ENCODE measurements at regions not wholly inside any gene's neighbourhood (a gene's known extent, or its start where the extent isn't known, plus 50 kb on each side); places are given as distances from the start of the nearest gene placed in this dataset.

- Histone ChIP-seq H3K9me3 (ENCODE audit: severe bottlenecking) (no peaks in the 10 kb centered on the region), H3K27ac (no peak overlapping the region), H3K4me3 (ENCODE audit: low read depth, low read length) (no peak overlapping the region), H3K36me3 (no peaks in the 10 kb centered on the region), H3K27me3 (ENCODE audit: insufficient read depth, low read depth, severe bottlenecking) (no peaks in the 10 kb centered on the region)
- no peak for DNase-seq
- TF ChIP-seq, protein P1, sequence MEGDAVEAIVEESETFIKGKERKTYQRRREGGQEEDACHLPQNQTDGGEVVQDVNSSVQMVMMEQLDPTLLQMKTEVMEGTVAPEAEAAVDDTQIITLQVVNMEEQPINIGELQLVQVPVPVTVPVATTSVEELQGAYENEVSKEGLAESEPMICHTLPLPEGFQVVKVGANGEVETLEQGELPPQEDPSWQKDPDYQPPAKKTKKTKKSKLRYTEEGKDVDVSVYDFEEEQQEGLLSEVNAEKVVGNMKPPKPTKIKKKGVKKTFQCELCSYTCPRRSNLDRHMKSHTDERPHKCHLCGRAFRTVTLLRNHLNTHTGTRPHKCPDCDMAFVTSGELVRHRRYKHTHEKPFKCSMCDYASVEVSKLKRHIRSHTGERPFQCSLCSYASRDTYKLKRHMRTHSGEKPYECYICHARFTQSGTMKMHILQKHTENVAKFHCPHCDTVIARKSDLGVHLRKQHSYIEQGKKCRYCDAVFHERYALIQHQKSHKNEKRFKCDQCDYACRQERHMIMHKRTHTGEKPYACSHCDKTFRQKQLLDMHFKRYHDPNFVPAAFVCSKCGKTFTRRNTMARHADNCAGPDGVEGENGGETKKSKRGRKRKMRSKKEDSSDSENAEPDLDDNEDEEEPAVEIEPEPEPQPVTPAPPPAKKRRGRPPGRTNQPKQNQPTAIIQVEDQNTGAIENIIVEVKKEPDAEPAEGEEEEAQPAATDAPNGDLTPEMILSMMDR (IDR thresholded peaks at IDR 0.05; ENCODE audit: low read depth, low read length): no peak
Measured at GRCh38 chr5:97955450-97955849, 772.4 kb upstream of the RIOK2 start.

GRCh38 chr5:97967292-97967691 lies 784.2 kb upstream of the RIOK2 start:
- TF ChIP-seq, protein P1 (IDR thresholded peaks at IDR 0.05; ENCODE audit: low read depth, low read length): no peak
- DNase-seq: no peak
- no peaks in the 10 kb centered on the region for H3K27me3 ChIP-seq (ENCODE audit: insufficient read depth, low read depth, severe bottlenecking)
- H3K27ac ChIP-seq: no peak overlapping the region
- no peaks in the 10 kb centered on the region for H3K9me3 ChIP-seq (ENCODE audit: severe bottlenecking)
- H3K4me3 ChIP-seq (ENCODE audit: low read depth, low read length): no peak overlapping the region
- no peaks in the 10 kb centered on the region for H3K36me3 ChIP-seq

- TF ChIP-seq, protein P1 (IDR thresholded peaks at IDR 0.05; ENCODE audit: low read depth, low read length): no peak
- no peak overlapping the region for H3K27ac ChIP-seq
- H3K9me3 ChIP-seq (ENCODE audit: severe bottlenecking): no peaks in the 10 kb centered on the region
- no peaks in the 10 kb centered on the region for H3K36me3 ChIP-seq
- H3K27me3 ChIP-seq (ENCODE audit: insufficient read depth, low read depth, severe bottlenecking): no peaks in the 10 kb centered on the region
- H3K4me3 ChIP-seq (ENCODE audit: low read depth, low read length): no peak overlapping the region
- DNase-seq: no peak
Measured at GRCh38 chr5:97968346-97968745, 785.3 kb upstream of the RIOK2 start.

- Histone ChIP-seq H3K27me3 (ENCODE audit: insufficient read depth, low read depth, severe bottlenecking) (no peaks in the 10 kb centered on the region), H3K36me3 (no peaks in the 10 kb centered on the region), H3K27ac (no peak overlapping the region), H3K9me3 (ENCODE audit: severe bottlenecking) (no peaks in the 10 kb centered on the region), H3K4me3 (ENCODE audit: low read depth, low read length) (no peak overlapping the region)
- TF ChIP-seq, protein P1 (IDR thresholded peaks at IDR 0.05; ENCODE audit: low read depth, low read length): no peak
- DNase-seq: no peak
Measured at GRCh38 chr5:97979740-97980139, 793.7 kb upstream of the RGMB start.

GRCh38 chr5:97980291-97980690 lies 793.2 kb upstream of the RGMB start:
- no peak overlapping the region for H3K27ac ChIP-seq
- no peak for DNase-seq
- TF ChIP-seq, protein P1 (IDR thresholded peaks at IDR 0.05; ENCODE audit: low read depth, low read length): no peak

GRCh38 chr5:97986069-97986468 lies 787.4 kb upstream of the RGMB start:
- TF ChIP-seq, protein P1 (IDR thresholded peaks at IDR 0.05; ENCODE audit: low read depth, low read length): 0 out of 2 replicates have a peak, but pooled peaks have one; percentile 4
- H3K27ac ChIP-seq: no peak overlapping the region
- H3K9me3 ChIP-seq (ENCODE audit: severe bottlenecking): no peaks in the 10 kb centered on the region
- no peaks in the 10 kb centered on the region for H3K36me3 ChIP-seq
- DNase-seq: no peak
- H3K4me3 ChIP-seq (ENCODE audit: low read depth, low read length): no peak overlapping the region
- H3K27me3 ChIP-seq (ENCODE audit: insufficient read depth, low read depth, severe bottlenecking): no peaks in the 10 kb centered on the region

More at GRCh38 chr5:97980291-97980690, 793.2 kb upstream of the RGMB start:
- Histone ChIP-seq H3K9me3 (ENCODE audit: severe bottlenecking) (no peaks in the 10 kb centered on the region), H3K4me3 (ENCODE audit: low read depth, low read length) (no peak overlapping the region), H3K27me3 (ENCODE audit: insufficient read depth, low read depth, severe bottlenecking) (no peaks in the 10 kb centered on the region), H3K36me3 (no peaks in the 10 kb centered on the region)
